ENCODE measurements at regions not wholly inside any gene's neighbourhood (a gene's known extent, or its start where the extent isn't known, plus 50 kb on each side); places are given as distances from the start of the nearest gene placed in this dataset.
"Not testable (repeated sequence)": the region's sequence is repeated elsewhere in the genome, so short reads cannot be mapped to it uniquely, and the experiment has no call there.

DNA sequence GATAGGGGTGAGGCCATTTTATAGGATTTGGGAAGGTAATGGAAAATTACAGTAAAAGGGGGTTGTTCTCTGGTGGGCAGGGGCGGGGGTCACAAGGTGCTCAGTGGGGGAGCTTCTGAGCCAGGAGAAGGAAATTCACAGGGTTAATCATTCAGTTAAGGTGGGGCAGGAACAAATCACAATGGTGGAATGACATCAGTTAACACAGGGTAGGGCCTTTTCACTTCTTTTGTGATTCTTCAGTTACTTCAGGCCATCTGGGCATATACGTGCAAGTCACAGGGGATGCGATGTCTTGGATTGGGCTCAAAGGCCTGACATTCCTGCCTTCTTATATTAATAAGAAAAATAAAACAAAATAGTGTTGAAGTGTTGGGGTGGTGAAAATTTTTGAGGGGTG lies 181.1 kb upstream of the TRPC7 start:
- DNase-seq (ENCODE audit: low read depth in 2 of 2): not testable (repeated sequence)

DNA sequence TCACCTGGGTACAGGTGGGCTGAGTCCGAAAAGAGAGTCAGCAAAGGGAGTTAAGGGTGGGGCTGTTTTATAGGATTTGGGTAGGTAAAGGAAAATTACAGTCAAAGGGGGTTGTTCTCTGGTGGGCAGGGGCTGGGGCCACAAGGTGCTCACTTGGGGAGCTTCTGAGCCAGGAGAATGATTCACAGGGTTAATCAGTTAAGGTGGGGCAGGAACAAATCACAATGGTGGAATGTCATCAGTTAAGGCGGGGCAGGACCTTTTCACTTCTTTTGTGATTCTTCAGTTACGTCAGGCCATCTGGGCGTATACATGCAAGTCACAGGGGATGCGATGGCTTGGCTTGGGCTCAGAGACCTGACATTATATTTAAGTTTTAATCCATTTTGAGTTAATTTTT lies 179.7 kb upstream of the TRPC7 start:
- DNase-seq (ENCODE audit: low read depth in 2 of 2): not testable (repeated sequence)

DNA sequence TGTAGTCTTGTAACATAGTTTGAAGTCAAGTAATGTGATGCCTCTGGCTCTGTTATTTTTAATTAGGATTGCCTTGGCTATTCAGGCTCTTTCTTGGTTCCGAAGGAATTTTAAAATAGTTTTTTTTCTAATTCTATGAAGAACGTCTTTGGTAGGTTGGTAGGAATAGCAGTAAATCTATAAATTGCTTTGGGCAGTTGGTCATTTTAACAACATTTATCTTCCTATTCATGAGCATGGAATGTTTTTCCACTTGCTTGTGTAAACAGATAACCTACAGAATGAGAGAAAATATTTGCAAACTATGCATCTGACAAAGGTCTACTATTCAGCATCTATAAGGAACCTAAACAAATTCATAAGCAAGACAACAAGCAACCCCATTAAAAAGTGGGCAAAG lies 173.2 kb upstream of the TRPC7 start:
- DNase-seq (ENCODE audit: low read depth in 2 of 2): no peak

DNA sequence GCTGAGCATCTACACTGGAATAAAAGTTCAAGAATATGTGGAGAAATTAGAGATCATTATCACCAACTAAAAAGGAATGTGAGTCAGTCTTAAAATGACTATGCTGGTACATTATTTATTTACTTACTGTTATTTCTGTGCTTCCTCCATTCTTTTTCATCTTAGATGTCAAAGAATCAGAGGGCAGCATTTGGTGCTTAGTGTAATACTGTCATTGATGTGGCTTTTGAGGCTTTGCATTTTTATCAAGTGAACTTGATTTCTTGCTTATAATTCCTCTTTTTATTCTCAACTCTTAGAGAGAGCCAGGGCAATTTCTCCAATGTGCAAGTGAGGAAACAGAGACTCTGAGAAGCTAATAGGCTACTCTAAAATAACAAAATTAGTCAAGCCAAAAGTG lies 163.7 kb upstream of the TRPC7 start:
- DNase-seq (ENCODE audit: low read depth in 2 of 2): no peak

DNA sequence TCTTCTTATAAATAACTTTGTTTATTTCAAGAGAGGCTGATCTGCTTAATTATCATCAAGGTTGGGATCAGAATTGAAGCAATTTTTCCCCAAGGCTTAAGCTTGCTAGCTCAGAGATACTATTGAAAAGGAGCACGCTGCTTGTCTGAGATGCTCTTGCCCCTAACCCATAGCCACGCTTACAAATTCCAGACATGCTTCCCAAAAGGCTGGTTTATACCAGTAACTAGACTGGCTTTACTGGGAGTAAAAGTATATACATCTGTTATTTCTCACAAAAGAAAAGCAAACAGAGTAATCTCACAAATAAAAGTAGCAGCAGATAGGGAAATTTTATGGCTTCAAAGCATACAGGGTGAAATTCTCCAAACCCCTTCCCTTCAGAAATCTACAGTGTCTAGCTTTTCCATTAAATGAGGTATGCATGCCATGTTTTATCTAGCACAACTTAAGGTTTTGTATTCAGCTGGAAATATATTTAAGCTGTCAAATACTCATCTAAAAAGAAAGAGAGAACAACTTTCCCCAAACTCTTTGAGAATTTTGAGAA lies 163.2 kb upstream of the TRPC7 start:
- DNase-seq (ENCODE audit: low read depth in 2 of 2): no peak

DNA sequence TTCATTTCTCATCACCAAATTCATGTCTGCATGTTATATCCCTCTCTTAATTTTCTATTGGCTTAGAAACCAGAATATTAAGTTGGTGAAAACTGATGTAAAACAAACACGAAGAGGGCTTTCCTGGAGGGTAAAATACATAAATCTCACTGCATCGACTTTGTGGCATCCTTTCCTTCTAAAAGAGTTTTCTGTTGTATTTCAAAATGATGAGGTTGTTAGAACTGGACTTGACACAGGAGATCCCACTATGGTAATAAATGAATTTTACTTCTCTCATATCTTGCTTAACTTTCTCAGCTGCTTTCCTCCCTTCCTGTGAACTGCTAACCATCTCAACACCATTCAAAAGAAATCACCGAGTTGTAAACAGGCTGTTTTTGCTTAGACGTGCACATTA lies 162.0 kb upstream of the TRPC7 start:
- DNase-seq (ENCODE audit: low read depth in 2 of 2): no peak

DNA sequence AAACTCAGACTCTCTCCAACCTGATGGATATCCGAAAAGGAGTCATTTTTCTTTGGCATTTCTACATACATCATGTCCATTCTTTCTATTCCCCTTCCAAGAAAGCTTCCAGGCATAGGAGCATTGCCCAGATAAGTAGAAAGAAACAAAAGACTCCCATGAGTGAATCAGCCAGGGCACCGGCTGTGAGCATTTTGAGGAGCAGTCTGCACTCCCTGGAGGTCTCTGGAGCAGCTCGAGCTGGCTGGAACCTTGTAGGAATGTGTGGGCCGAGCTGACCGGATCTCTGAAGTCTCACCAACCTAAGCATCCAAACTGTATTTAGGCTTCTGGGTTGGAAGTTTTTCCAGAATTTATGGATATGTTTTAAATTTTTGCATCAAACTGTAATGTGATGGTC lies 161.4 kb upstream of the TRPC7 start:
- DNase-seq (ENCODE audit: low read depth in 2 of 2): no peak

DNA sequence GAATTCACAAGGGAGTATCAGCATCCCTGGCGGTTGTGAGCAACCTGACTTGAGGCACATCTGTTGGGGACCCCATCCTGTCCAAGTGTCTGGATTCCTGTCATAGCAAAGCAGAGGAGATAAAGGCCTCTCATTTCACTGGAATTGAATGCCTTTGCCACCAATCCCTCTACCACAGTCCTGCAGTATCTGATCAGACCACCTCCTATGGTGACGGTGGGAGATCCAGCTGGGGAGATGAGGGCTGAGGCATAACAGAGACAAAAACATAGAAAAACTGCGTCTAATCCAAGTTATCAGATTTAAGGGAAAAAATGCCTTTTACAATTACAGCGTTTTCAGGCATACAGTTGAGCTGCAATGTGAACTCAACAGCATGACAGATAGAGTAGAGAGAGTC lies 160.7 kb upstream of the TRPC7 start:
- no peak for DNase-seq (ENCODE audit: low read depth in 2 of 2)

DNA sequence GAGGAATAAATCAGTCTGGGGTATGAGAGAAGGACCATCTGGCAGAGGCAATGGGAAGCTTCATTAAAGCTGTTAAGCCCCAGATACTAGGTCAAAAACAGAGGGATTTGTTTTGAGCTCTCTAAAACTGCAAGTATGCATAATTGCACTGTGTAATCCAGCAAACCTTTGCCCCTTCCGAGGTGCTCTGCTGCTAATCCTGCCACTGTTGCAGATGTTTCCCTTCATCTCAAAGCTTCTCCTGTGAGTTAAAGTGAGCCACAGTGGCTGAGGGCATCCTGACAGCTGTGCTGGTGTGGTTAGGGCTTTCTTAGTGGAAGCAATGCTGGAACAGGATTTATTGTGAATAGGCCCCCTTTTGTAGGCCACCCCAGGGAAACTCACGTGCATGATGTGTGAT lies 160.3 kb upstream of the TRPC7 start:
- no peak for DNase-seq (ENCODE audit: low read depth in 2 of 2)

DNA sequence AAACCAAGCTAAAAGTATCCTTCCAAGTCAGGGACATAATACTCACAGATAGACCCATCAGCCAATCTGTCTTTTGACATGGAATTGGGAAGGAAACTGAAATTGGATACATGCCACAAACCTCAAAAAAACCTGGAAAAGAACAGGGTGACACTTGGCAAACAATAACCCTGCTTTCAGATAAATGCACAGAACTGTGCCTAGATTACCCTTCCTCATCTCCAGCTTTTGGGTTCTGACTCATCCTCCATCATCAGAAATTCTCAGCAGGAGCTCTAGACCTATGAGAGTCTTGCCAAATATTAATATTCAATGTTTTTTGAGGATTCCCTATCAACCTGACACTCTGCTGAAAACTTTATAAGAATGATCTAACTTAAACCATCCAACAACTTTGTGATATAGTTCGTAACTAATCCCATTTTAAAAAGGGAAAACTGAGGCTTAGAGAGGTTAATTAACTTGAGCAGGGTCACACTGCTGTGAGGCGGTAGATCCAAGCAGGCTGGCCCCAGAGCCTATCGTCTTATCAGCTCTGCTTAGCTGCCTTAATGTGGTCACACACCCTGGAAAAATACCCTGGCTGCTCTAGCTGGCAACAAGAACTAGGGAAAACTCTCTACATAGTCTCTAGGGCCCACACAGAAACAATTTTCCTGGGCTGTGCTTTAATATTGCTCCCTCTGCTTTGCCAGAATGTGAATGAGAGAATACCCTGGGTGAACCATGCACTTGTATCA lies 157.0 kb upstream of the TRPC7 start:
- DNase-seq (ENCODE audit: low read depth in 2 of 2): no peak

DNA sequence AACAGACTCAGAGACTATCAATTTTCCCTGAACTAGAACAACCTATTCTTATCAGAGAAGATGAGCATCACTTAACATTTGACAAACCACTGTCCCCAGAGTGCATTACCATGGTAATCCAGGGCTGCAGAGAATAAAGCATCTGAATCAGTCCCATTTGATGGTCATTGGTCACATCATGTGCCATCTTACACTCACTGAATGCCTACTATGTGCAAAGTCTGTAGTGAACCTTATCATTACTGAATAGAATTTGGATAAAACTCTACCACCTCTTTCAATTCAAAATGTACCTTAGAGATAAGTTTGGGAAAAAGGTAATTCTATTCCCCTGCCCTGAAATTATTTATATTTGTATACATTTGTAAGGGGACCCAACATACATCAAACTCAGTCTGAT lies 156.4 kb upstream of the TRPC7 start:
- DNase-seq (ENCODE audit: low read depth in 2 of 2): no peak

DNA sequence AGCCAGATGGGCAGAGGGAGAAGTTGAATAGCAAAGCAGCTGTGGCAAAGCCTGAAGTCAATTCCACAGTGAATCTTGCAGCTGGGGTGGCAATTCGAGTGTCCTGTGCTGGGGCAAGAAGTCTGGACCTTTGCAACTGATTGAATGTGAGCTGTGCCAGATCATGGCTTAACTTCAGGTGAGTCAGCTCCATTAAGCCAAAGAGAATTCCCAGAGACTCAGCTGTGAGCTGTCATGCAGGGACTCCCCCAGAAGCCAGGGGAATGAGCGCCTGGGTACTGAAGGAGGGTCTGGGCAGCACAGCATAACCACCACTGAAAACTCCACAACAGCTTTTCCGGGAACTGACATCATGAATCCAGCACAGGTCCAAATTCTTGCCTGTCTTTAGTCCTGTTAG lies 153.5 kb upstream of the TRPC7 start:
- no peak for DNase-seq (ENCODE audit: low read depth in 2 of 2)

DNA sequence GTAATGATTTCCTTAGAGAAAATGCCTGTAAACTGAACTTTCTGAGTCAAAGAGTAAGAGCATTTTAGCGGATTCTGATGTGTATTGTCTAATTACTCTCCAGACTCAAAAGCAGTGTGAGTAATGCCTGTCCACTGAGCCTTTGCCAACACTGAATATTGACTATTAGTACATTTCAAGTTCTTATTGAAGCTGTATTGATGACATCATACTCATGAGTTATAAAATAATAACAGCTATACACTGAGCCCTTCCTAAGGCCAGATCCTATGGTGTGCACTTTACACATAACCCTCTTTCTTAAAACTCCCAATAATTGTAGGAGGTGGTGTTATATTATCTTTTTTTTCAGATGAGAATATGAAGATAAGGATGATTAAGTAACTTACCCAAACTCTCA lies 152.8 kb upstream of the TRPC7 start:
- DNase-seq (ENCODE audit: low read depth in 2 of 2): no peak

DNA sequence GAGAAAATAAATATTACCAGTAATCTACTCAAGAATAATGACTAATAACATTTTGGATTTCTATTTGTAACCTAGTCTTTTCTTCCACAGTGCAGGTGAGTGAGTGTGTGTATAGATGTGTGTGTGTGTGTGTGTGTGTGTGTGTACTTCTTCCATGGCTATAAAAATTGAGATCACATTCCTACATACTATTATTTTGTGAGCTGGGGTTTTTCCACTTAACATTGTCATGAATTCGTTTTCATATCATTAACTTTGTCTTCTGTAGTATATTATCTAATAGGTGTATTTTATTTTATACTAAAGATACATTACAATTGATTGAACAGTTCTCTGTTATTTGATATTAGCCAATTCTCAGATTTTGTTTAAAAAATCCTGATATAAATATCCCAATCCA lies 152.4 kb upstream of the TRPC7 start:
- no peak for DNase-seq (ENCODE audit: low read depth in 2 of 2)

DNA sequence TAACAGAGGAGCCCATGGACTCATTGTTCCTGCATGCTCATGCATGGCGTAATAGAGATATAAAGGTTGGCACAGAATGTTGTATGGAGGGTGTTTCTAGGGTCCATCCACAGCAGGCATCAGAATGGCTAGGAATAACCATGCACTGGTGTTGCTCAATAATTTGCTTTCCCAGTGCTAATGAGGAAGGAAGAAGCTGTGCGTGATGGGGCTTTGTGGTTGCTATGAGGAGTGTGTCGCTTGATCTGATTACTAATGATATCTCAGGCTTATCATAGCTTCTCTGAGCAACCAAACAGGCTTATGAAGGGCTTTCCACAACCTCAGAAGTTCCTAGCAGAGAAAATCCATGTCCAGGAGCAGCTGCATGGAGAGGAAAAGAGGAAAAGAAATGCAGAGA lies 151.3 kb upstream of the TRPC7 start:
- no peak for DNase-seq (ENCODE audit: low read depth in 2 of 2)

DNA sequence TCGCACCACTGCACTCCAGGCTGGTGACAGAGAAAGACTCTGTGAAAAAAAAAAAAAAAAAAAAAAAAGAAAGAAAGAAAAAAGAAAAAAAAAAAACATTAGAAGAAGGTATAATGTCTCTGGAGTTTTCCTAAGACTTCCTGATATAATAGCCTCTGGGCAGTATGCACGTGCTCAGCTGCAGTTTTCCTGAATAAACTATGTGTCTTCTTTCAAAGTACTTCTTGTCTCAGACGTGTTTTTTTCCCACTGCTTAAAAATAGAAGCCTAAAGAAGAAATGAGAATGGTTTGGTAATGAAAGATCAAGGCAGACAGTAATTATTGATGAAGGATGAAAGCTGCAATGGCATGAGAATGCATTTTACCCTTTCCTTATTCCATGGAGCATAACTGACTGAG lies 148.1 kb upstream of the TRPC7 start:
- DNase-seq (ENCODE audit: low read depth in 2 of 2): no peak

DNA sequence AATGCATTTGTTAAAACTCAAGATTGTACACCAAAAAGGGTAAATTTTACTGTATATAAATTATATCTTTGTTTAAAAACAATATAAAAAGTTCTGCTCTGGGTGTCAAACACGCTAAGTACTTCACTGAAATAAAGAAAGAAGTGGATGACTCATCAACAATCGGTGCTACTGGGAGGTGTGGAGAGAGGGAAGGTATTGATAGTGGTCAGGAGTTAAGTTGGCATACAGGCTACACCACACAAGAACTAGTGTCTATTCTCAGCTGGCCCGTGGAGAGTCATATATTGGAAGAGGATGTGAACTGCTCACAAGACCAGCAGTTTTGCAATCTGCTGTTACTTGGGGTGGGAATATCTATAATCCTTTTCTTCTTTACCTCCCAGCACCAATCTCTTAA lies 145.7 kb upstream of the TRPC7 start:
- DNase-seq (ENCODE audit: low read depth in 2 of 2): no peak

DNA sequence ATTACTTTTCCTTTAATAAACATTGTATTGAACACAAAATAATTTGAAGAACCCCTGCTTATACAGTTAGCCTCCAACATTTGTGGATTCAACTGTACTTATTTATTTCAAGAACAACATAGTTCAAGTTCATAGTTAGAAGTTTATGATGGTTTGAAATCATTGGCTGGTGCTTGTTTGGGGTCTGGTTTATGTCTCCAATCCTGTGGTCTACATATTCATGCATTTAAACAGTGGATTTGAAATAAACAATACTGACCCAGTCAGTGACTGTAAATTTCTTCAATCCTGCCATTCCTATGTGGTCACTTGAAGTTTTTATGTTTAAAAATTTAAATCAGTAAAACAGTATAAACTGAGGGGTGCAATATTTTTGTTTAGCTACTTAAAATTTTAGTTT lies 145.1 kb upstream of the TRPC7 start:
- DNase-seq (ENCODE audit: low read depth in 2 of 2): no peak

DNA sequence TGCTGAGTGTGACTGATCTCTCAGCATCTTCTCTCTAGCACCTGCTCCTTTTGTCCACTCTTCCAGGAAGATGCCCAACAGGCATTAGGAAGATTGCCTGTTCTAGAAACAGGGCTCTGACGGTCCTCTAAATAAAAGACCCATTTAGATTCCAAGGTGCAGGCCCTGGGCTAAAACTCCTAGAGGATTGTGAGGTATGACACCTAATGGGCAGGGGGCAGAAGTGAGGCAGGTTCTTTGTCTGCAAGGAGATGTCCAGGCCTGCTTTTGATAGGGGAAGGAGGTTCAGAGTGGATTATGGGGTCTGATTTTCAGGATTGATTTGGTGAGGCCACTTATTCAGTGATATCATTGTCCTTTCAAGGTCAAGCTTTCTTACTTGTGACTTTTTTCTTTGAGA lies 140.8 kb upstream of the TRPC7 start:
- no peak for DNase-seq (ENCODE audit: low read depth in 2 of 2)

DNA sequence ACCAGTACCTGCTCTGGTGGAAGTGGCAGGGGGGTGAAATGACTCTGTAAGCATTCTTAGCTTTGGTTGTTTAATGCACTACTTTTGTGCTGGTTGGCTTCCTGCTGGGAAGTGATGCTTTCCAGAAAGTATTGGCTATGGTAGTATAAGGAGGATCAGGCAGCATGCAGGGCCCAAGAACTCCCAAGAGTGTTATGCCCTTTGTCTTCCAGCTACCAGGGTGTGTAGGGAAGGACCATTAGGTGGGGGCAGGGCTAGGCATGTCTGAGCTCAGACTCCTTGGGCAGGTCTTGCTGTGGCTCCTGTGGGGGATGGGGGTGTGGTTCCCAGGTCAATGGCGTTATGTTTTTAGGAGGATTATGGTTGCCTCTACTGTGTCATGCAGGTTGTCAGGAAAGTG lies 135.8 kb upstream of the TRPC7 start:
- DNase-seq (ENCODE audit: low read depth in 2 of 2): no peak

DNA sequence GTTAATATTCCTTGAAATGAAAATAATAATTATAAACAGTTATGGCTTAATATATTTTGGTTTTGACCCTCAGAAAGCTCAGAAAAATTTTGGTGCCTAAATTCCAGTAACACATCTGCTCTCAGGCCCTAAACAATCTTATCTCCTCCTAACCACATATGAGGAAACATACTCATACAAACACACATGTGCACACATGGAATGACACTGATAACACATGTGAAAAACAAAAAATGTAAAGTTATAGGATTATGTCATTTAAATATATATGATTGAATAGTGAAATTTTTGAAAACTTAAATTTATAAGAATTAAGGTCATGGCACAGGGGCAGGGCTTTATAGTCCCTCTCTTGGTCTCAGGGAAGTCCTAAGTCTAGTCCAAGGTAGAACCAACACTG lies 127.2 kb upstream of the TRPC7 start:
- DNase-seq (ENCODE audit: low read depth in 2 of 2): no peak

DNA sequence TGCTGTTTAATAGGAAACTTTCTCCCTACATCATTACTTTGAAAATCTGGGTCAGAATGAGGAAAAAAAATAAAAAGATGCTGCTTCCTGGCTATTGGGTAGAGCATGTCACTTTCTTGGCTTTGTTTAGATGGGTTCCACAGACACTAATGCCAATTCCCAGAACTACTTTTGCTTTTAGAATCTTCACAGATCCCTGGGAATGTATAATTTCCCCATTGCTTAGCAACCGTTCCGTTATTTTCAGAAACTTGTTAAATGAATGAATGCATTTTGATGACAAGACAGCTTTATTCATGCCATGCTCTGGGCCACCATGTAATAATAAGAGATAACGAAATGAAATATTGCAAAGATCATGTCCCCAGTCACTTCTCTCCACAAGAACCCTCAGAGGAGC lies 126.5 kb upstream of the TRPC7 start:
- DNase-seq (ENCODE audit: low read depth in 2 of 2): no peak

DNA sequence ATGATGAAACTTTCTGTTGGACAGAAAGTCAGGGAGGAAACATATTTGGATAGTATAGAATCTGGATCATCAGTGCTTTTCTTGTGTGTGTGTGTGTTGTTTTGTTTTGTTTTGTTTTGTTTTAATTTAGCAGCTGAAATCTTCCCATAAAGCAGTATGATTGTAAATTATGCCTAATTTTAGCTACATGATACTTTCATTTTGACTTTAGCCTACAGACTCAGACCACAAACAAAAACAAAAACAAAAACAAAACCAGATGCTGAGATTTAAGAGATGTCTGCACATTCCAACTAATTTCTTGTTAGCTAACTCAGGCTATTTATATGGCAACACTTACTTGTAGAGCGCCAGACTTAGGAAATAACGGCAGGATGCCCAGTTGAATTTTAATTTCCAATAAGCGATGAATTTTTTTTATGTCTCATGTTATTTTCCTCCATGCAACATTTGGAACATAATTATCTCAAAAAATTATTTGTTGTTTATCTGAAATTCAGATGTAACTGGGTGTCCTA lies 119.5 kb upstream of the TRPC7 start:
- DNase-seq (ENCODE audit: low read depth in 2 of 2): no peak

DNA sequence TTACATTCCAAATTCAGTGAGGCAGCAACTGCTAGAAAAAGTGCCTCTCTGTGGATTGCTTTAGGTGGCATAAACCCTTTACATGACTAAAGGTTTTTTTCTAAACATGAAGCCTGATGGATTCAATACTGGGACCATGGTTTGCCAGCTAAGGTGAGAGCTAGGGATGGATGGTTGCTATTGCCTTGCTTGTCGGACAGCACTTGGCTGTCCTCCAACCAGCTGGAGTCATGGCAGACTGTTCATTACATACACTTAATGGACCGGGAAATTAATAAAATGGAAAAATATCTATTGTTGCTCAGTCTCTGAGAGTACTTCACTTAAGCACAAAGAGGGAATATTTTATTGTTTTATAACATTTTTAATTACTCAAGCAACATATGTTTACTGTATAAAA lies 116.9 kb upstream of the TRPC7 start:
- DNase-seq (ENCODE audit: low read depth in 2 of 2): no peak
